NCI-H1092 (cell line): ENCODE measurements at regions not wholly inside any gene's neighbourhood (a gene's known extent, or its start where the extent isn't known, plus 50 kb on each side); places are given as distances from the start of the nearest gene placed in this dataset.

ENCODE experiments used
- DNase-seq: peaks from one replicate; lab custom pipeline; 2025; lab: John Stamatoyannopoulos, UW

GRCh38 chr6:44500074-44500473, 112.6 kb downstream of the CDC5L start:
- no peak for DNase-seq

GRCh38 chr6:44503471-44503870, 116.0 kb downstream of the CDC5L start:
- DNase-seq, result no peak

GRCh38 chr6:44504301-44504791, 116.8 kb downstream of the CDC5L start:
- no peak for DNase-seq

- no peak for DNase-seq
Measured at GRCh38 chr6:44505751-44506150, 118.2 kb downstream of the CDC5L start.

GRCh38 chr6:44507014-44507413, 119.5 kb downstream of the CDC5L start:
- no peak for DNase-seq

- DNase-seq, result no peak
Measured at GRCh38 chr6:44508646-44509045, 121.1 kb downstream of the CDC5L start.

GRCh38 chr6:44511126-44511525, 123.6 kb downstream of the CDC5L start:
- no peak for DNase-seq

GRCh38 chr6:44512868-44513741, 125.6 kb downstream of the CDC5L start:
- no peak for DNase-seq

GRCh38 chr6:44514085-44514484, 126.6 kb downstream of the CDC5L start:
- no peak for DNase-seq

GRCh38 chr6:44514576-44515193, 127.2 kb downstream of the CDC5L start:
- DNase-seq, result no peak

GRCh38 chr6:44522871-44523270, 135.4 kb downstream of the CDC5L start:
- DNase-seq, result no peak

GRCh38 chr6:44524476-44525227, 137.1 kb downstream of the CDC5L start:
- DNase-seq, result no peak

- DNase-seq, result no peak
Measured at GRCh38 chr6:44525761-44526351, 138.3 kb downstream of the CDC5L start.

GRCh38 chr6:44527181-44527580, 139.7 kb downstream of the CDC5L start:
- DNase-seq, result no peak

GRCh38 chr6:44527583-44528369, 140.3 kb downstream of the CDC5L start:
- no peak for DNase-seq

GRCh38 chr6:44528370-44528644, 140.8 kb downstream of the CDC5L start:
- no peak for DNase-seq

- DNase-seq, result no peak
Measured at GRCh38 chr6:44528716-44529115, 141.2 kb downstream of the CDC5L start.

GRCh38 chr6:44529146-44529905, 141.8 kb downstream of the CDC5L start:
- DNase-seq, result no peak

GRCh38 chr6:44530209-44530909, 142.9 kb downstream of the CDC5L start:
- no peak for DNase-seq

- no peak for DNase-seq
Measured at GRCh38 chr6:44530910-44531234, 143.4 kb downstream of the CDC5L start.
